ENCODE measurements at regions not wholly inside any gene's neighbourhood (a gene's known extent, or its start where the extent isn't known, plus 50 kb on each side); places are given as distances from the start of the nearest gene placed in this dataset.

DNA sequence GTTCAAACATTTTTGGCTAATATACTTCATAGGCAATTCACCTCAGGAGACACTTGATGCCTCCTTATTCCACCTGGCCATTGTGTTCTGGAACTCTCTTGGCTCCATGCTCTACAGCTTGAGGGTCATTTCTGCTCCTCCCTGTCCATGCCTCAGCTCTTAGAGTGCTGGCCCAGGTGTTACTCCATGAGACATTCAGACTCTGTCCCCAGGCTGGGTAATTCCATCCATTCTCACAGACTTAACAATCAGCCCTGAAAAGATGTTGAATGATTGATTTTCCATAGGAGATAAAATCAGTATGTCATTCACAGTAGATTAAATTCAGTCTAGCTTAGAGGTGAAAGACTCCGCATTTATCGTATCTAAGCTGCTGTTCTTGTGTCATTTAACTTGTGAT, 168.6 kb upstream of the CWC22 start:
- Histone ChIP-seq H3K27ac (ENCODE audit: insufficient read depth, low read length) (no peak overlapping the region), H3K4me2 (ENCODE audit: low read depth, low read length) (no peak overlapping the region), H4K5ac (ENCODE audit: low read depth, low read length) (no peak overlapping the region), H4K91ac (ENCODE audit: insufficient read depth, low read depth, low read length) (no peak overlapping the region), H2AK5ac (ENCODE audit: low read depth, low read length) (no peak overlapping the region), H4K8ac (ENCODE audit: low read depth in 2 of 2, low read length in 2 of 2) (no peak overlapping the region), H3K27me3 (ENCODE audit: control insufficient read depth, insufficient read depth, low read length) (no peaks in the 10 kb centered on the region), H3K4me3 (ENCODE audit: insufficient read depth, low read depth, low read length) (no peak overlapping the region), H4K20me1 (ENCODE audit: insufficient read depth, low read length) (no peaks in the 10 kb centered on the region), H3K9ac (ENCODE audit: low read depth, low read length) (no peak overlapping the region), H3K56ac (ENCODE audit: extremely low read depth, insufficient read depth, low read length) (no peak overlapping the region), H2BK120ac (ENCODE audit: low read depth, low read length) (no peak overlapping the region), H3K79me1 (ENCODE audit: low read depth in 1 of 2, low read length in 2 of 2) (no peaks in the 10 kb centered on the region), H3K14ac (replicated peaks; ENCODE audit: low read depth, low read length) (no peak overlapping the region), H3K36me3 (ENCODE audit: control insufficient read depth, insufficient read depth, low read length) (no peaks in the 10 kb centered on the region), H3K9me1 (ENCODE audit: insufficient read depth, low read length) (no peaks in the 10 kb centered on the region), H2BK15ac (ENCODE audit: low read depth, low read length) (no peak overlapping the region), H2BK20ac (ENCODE audit: low read depth, low read length) (no peak overlapping the region), H2AK9ac (replicated peaks; ENCODE audit: low read depth, low read length, poor library complexity) (no peak overlapping the region), H3K4ac (ENCODE audit: low read depth, low read length) (no peak overlapping the region), H2AFZ (replicated peaks; ENCODE audit: low read length, poor library complexity) (no peak overlapping the region), H3K4me1 (ENCODE audit: control insufficient read depth, insufficient read depth, low read length) (no peaks in the 10 kb centered on the region), H2BK5ac (ENCODE audit: low read depth, low read length, poor library complexity, severe bottlenecking) (no peak overlapping the region), H3K9me3 (ENCODE audit: control insufficient read depth, insufficient read depth, low read length) (no peaks in the 10 kb centered on the region), H3K18ac (ENCODE audit: low read depth, low read length) (no peak overlapping the region), H3K23ac (ENCODE audit: low read depth, low read length) (no peak overlapping the region)
- dilution Hi-C loops (cut with HindIII; ENCODE audit: low sequenced_read_pairs, unreplicated experiment): no loop called here
- no peak for TF ChIP-seq MXI1 (IDR thresholded peaks at IDR 0.05; ENCODE audit: borderline replicate concordance, low read depth, low read length)
- TF ChIP-seq, protein P1, sequence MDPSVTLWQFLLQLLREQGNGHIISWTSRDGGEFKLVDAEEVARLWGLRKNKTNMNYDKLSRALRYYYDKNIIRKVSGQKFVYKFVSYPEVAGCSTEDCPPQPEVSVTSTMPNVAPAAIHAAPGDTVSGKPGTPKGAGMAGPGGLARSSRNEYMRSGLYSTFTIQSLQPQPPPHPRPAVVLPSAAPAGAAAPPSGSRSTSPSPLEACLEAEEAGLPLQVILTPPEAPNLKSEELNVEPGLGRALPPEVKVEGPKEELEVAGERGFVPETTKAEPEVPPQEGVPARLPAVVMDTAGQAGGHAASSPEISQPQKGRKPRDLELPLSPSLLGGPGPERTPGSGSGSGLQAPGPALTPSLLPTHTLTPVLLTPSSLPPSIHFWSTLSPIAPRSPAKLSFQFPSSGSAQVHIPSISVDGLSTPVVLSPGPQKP (IDR thresholded peaks at IDR 0.05; ENCODE audit: borderline replicate concordance, low read depth, low read length): no peak
- TF ChIP-seq SMC3 (IDR thresholded peaks at IDR 0.05; ENCODE audit: low read depth, low read length): no peak
- no peak for TF ChIP-seq RAD21 (IDR thresholded peaks at IDR 0.05; ENCODE audit: low read length)
- TF ChIP-seq CHD1 (IDR thresholded peaks at IDR 0.05; ENCODE audit: low read depth, low read length): no peak
- no peak for TF ChIP-seq NFE2L2 (IDR thresholded peaks at IDR 0.05; ENCODE audit: low read depth, low read length)
- no peak for TF ChIP-seq CEBPB (IDR thresholded peaks at IDR 0.05; ENCODE audit: low read depth, low read length)
- TF ChIP-seq FOS (IDR thresholded peaks at IDR 0.05; ENCODE audit: low read depth, low read length): no peak
- TF ChIP-seq, protein P2, sequence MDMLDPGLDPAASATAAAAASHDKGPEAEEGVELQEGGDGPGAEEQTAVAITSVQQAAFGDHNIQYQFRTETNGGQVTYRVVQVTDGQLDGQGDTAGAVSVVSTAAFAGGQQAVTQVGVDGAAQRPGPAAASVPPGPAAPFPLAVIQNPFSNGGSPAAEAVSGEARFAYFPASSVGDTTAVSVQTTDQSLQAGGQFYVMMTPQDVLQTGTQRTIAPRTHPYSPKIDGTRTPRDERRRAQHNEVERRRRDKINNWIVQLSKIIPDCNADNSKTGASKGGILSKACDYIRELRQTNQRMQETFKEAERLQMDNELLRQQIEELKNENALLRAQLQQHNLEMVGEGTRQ (IDR thresholded peaks at IDR 0.05; ENCODE audit: low read depth, low read length): no peak
- TF ChIP-seq MAZ (IDR thresholded peaks at IDR 0.05; ENCODE audit: borderline replicate concordance, low read depth, low read length): no peak
- TF ChIP-seq RFX5 (IDR thresholded peaks at IDR 0.05; ENCODE audit: low read depth, low read length): no peak
- no peak for TF ChIP-seq MAFK (IDR thresholded peaks at IDR 0.05; ENCODE audit: low read depth, low read length)
- TF ChIP-seq RCOR1 (IDR thresholded peaks at IDR 0.05; ENCODE audit: insufficient replicate concordance, low read length): no peak
- no peak for TF ChIP-seq BHLHE40 (IDR thresholded peaks at IDR 0.05; ENCODE audit: low read depth, low read length)
- TF ChIP-seq, protein P3, sequence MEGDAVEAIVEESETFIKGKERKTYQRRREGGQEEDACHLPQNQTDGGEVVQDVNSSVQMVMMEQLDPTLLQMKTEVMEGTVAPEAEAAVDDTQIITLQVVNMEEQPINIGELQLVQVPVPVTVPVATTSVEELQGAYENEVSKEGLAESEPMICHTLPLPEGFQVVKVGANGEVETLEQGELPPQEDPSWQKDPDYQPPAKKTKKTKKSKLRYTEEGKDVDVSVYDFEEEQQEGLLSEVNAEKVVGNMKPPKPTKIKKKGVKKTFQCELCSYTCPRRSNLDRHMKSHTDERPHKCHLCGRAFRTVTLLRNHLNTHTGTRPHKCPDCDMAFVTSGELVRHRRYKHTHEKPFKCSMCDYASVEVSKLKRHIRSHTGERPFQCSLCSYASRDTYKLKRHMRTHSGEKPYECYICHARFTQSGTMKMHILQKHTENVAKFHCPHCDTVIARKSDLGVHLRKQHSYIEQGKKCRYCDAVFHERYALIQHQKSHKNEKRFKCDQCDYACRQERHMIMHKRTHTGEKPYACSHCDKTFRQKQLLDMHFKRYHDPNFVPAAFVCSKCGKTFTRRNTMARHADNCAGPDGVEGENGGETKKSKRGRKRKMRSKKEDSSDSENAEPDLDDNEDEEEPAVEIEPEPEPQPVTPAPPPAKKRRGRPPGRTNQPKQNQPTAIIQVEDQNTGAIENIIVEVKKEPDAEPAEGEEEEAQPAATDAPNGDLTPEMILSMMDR (conservative IDR thresholded peaks at IDR 0.05; ENCODE audit: low read depth, low read length): no peak
- TF ChIP-seq POLR2A (IDR thresholded peaks at IDR 0.05; ENCODE audit: low read depth, low read length): no peak
- ATAC-seq (ENCODE audit: low read depth): no peak
- ChIA-PET CTCF (no interaction called here), POLR2A (ENCODE audit: unreplicated experiment) (no interaction called here)
- no TSS peak for BruUV-seq (replicated peaks)
- WGBS, 2 experiments (ENCODE audit: extremely low coverage in 2 of 2, insufficient read length in 1 of 2): no CpG with 5 or more reads among the region's 2 CpGs
- in situ Hi-C loops (cut with MboI; ENCODE audit: low sequenced_read_pairs): no loop called here
- intact Hi-C loops (cut with micrococcal nuclease): no loop called here
- no peak for DNase-seq
